H1 (cell line): ENCODE measurements at regions not wholly inside any gene's neighbourhood (a gene's known extent, or its start where the extent isn't known, plus 50 kb on each side); places are given as distances from the start of the nearest gene placed in this dataset.

ENCODE experiments used
- ASH2L ChIP-seq: fragments of 200-600, 300-600 bp; sonication (generic); IDR thresholded peaks from one replicate; pipeline ENCODE4 v1.7.1; 2017; ENCODE audit warnings: low read length
- CHD2 ChIP-seq: IDR thresholded peaks from 2 replicates; pipeline ENCODE4 v1.6.1; 2012; ENCODE audit warnings: low read length, improper control_type of control experiment
- CHD7 ChIP-seq: fragments of 300-600 bp; sonication (generic); IDR thresholded peaks from 2 replicates; pipeline ENCODE4 v1.7.1; 2012; ENCODE audit warnings: low read length, moderate library complexity, mild to moderate bottlenecking, inconsistent platforms; ENCODE audit not compliant: insufficient replicate concordance
- JUND ChIP-seq: IDR thresholded peaks from 2 replicates; pipeline ENCODE4 v1.6.1; 2011; ENCODE audit warnings: mild to moderate bottlenecking, improper control_type of control experiment, low read length
- KDM4A ChIP-seq: IDR thresholded peaks from one replicate; pipeline ENCODE4 v1.7.1; 2012; ENCODE audit warnings: low read depth, mild to moderate bottlenecking, moderate library complexity, low read length, inconsistent platforms; ENCODE audit not compliant: severe bottlenecking
- POLR2AphosphoS5 ChIP-seq: IDR thresholded peaks from 2 replicates; pipeline ENCODE4 v1.6.1; 2011; ENCODE audit warnings: low read depth, low read length
- SP1 ChIP-seq: IDR thresholded peaks from 2 replicates; pipeline ENCODE4 v1.6.1; 2011; ENCODE audit warnings: low read depth, low read length
- SP2 ChIP-seq: IDR thresholded peaks from 2 replicates; pipeline ENCODE4 v1.6.1; 2012; ENCODE audit warnings: mild to moderate bottlenecking, low read length, inconsistent platforms
- SP4 ChIP-seq: IDR thresholded peaks from 2 replicates; pipeline ENCODE4 v1.6.1; 2012; ENCODE audit warnings: low read length, inconsistent platforms
- TF ChIP-seq, protein P1 (sequence below): IDR thresholded peaks from 2 replicates; pipeline ENCODE4 v1.6.1; 2011; ENCODE audit warnings: low read length, improper control_type of control experiment

DNA sequence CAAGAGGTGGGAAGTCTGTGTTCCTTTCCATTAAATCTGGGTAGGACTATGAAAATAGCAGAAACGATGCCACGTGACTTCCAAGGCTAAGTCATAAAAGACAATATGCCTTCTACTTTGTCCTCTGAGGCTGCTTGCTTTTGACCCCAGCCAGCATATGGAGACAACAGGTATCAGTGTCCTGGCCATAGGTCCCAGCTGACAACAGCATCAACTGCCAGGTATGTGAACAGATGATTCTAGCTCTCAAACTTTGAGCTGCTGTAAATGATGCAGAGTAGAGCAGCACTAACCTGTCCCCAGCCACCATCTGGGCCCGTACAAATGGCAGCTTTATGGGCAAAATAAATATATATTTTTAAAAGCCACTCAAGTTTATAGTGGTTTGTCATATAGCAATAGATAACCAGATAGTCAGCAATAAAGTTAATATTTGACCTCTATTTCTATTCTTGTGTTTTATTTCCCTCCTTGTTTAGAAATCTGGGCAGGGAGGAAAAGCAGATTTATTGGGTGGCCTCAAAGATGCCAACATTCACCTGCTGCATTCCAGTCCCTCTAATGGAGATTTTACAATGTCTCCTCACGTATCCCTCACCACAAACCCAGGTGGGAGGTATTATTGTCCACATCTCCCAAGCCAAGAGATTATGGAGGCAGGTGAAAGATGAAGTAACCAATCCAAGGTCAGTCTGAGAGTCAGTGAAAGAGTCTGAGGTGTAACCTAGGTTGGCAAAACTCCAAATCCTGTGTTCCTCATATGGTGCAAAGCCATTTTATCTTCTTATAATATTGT, 209.6 kb upstream of the LARGE1 start (continued):
- TF ChIP-seq CHD7 = no peak
- TF ChIP-seq SP4 = no peak
- no peak for TF ChIP-seq SP1
- TF ChIP-seq KDM4A = no peak
- no peak for TF ChIP-seq SP2
- TF ChIP-seq CHD2 = no peak
- no peak for TF ChIP-seq ASH2L
- no peak for TF ChIP-seq JUND
- TF ChIP-seq POLR2AphosphoS5 = no peak
- TF ChIP-seq, protein P1, sequence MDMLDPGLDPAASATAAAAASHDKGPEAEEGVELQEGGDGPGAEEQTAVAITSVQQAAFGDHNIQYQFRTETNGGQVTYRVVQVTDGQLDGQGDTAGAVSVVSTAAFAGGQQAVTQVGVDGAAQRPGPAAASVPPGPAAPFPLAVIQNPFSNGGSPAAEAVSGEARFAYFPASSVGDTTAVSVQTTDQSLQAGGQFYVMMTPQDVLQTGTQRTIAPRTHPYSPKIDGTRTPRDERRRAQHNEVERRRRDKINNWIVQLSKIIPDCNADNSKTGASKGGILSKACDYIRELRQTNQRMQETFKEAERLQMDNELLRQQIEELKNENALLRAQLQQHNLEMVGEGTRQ = no peak
